GDM1 (cell line): ENCODE measurements at regions not wholly inside any gene's neighbourhood (a gene's known extent, or its start where the extent isn't known, plus 50 kb on each side); places are given as distances from the start of the nearest gene placed in this dataset.
A peak's percentile ranks its signal among the peaks of the same experiment; 100 is the strongest.

Experiments
- DNase-seq: peaks from one replicate; lab custom pipeline; 2025; lab: John Stamatoyannopoulos, UW

DNA sequence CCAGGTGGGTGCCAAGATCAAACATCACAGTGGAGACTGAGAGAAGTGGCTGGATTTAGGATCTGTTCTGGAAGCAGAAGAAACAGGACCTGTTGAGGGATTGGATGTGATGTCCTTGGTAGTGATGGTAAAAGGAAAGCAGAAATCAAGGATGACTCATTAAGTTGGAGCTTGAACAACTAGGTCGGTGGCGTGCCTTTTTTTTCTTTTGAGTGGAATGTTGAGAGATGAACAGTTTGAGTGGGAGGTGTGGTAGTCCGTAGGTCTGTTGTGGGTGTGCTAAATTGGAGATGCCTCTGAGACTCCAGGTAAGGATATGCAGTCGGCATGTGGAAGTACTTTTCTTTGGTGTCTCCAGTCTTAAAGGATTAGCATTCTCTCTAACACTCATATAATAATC, 92.1 kb upstream of the IL12B start:
- DNase-seq: no peak

GRCh38 chr5:159422910-159423309, 92.6 kb upstream of the IL12B start:
- no peak for DNase-seq

DNA sequence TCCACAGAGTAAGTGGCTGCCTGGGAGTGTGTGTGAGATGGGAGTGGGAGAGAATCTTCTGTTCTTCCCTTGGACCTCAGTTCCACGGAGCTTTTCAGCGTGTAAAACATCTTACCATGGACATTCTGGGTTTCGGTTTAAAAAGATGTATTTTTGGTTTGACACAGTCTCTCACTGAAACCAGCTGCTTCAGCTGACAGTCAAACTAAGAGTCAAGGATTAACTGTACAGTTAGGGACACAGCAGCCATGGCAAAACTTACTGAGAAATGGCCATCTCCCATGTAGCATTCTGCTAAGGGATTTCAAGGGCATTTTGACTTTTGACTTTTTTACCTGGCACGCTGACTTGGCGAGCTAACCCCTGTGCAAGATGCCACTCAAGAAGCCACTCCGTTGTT, 93.8 kb upstream of the IL12B start:
- DNase-seq: no peak

- no peak for DNase-seq
These were observed 96.4 kb upstream of the IL12B start for GRCh38 chr5:159426694-159427093.

DNA sequence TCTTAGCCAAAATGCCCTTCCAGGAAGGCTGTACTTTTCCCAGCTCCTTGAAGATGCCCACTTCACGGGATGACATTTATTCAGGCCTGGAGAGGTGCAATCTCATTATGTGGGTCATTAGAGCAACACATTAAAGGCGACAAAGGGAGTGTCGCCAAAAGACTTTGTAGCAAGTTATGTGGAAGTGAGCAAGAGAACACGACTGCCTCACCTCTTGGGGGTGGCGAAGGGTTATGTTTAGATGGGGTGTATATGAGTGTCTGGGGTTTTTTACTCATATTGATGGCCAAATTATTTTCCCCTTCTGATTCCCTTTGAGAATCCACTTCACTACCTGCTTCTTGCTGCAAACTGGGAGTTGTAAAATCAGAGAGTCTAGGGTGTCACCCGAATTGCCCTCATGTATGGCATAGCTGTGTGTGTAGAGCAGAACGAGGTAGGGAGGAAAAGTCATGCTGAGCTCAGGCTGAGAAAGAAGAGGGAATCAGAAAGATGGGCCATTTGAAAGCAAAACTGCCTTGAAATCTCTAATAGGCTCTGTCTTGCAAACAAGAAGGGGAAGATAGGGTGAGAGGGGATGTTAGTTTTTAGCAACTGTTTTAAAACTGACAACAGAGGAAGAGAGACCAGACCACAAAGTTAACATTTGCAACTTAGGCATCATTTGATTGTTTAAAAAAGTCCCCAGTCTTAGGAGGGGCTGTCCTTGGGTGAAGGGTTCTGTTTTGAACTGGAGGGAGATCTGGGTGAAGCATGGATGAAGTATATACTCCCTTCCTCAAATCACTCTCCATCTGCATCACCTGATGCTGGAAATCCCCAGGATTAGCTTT, 97.1 kb upstream of the IL12B start:
- no peak for DNase-seq

- no peak for DNase-seq
These were observed 100.2 kb upstream of the IL12B start for GRCh38 chr5:159430361-159431012.

- DNase-seq: no peak
These were observed 105.6 kb upstream of the IL12B start for GRCh38 chr5:159435855-159436254.

GRCh38 chr5:159438092-159438491, 107.8 kb upstream of the IL12B start:
- DNase-seq: no peak

DNA sequence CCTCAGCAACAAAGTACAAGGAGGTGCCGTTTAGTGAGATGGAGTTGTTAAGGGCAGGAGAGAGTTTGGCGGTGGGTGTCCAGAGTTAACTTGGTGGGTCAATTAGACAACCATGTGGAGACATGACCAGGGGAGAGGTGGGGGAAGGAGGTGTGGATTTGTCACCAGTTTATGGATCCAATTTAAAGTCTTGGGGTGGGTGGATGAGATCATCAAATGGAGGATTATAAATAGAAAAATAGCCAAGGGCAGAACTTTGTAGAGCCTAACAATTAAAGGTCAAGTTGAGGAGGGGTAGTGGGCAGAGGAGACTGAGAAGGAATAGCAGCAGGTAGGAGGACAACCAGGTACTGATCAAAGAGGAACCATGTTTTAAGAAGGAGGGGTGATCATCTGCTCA, 108.7 kb upstream of the IL12B start:
- DNase-seq: no peak

GRCh38 chr5:159440235-159440634, 109.9 kb upstream of the IL12B start:
- DNase-seq: no peak

DNA sequence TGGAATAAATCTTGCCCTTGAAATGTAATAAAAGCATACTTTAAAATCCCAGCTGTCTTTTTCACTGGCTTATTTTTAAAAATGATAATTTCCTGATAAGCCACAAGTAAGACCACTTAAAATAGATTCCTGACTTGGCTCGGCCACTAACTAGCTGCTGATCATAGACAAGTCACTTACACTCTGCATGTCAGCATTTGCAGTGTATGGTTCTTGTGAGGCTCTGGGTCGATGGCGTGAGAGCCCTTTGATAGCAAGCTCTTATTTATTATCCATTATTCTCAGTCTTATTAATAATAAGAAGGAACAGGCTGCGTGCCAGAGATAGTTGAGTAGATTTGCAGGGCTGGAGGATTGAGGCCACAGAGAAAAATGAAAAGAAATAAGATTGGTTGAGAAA, 110.7 kb upstream of the IL12B start:
- DNase-seq: no peak

DNA sequence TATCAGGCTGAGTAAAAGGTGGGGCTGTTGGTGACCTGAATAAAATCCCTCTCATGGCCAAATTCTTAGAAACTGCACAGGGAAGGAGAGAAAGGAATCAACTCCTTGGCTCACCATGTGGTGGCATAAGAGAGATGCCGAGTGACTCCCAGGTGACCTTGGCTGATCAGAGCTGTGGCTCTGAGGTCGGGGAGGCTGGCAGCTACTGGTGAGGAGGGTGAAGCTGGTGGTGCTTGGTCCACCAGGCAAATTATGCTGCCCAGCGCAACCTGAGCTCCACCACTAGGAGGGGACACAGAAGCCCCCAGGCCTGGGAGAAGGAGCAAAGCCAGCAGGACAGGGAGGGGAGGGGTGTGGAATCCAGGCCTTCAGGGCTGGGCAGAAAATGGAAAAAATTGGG, 111.2 kb upstream of the IL12B start:
- no peak for DNase-seq

GRCh38 chr5:159442206-159442850, 112.0 kb upstream of the IL12B start:
- DNase-seq: no peak

- DNase-seq: no peak
These were observed 114.3 kb upstream of the IL12B start for GRCh38 chr5:159444441-159445082.

DNA sequence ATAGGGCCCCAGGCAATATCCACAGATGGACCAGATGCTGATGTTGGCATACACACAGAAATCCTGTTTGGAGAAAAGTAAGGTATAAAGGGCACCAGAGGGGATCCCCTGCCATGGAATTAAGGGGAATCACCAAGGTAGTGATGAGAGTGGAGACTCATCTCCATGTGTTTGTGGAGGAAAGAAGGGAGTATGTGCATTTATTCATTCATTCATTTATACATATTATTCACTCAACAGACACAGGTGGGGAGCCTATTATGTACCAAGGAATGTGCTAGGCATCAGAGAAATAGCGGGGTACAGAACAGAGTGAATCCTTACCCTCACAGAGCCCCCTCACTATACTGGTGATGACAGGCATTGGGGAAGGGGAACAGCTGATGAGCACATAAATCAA, 116.8 kb upstream of the IL12B start:
- no peak for DNase-seq

DNA sequence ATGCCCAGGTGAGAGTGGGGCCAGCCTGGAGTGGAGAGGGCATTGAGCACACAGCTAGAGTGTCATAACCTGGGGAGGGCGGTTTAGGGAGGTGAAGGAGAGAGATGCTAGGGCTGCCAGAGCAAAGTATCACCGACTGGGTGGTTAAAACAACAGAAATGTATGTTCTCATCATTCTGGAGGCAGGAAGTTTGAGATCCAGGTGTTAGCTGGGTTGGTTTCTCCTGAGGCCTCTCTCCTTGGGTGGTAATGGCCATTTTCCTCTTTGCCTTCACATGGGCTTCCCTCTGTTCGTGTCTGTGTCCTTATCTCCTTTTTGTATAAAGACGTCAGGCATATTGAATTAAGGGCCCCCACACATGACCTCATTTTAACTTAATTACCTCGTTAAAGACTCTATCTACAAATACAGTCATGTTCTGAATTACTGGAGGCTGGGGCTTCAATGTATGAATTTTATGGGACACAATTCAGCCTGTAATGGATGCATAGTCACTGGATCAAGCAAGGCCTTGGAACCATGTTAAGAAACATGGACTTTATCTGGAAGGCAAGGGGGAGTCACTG, 118.6 kb upstream of the IL12B start:
- DNase-seq: no peak

DNA sequence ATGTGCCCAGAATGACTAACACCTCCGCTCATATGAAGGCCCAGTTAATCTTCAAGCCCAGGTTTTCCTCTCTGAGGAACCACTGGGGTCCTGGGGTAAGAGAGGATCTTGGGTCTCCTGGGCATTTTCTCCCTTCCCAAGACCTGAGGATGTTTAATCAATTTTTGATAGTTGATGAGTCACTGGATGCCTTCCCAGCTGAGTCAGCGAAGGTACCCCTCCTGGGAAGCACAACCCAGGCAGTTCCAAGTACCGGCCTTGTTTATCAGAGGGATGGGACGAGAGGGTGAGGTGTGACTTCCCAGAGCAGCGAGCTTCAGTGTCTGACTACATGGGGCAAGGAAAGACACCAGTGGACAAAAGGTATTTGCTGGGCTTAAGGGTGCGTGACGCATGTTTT, 119.6 kb upstream of the IL12B start:
- no peak for DNase-seq

DNA sequence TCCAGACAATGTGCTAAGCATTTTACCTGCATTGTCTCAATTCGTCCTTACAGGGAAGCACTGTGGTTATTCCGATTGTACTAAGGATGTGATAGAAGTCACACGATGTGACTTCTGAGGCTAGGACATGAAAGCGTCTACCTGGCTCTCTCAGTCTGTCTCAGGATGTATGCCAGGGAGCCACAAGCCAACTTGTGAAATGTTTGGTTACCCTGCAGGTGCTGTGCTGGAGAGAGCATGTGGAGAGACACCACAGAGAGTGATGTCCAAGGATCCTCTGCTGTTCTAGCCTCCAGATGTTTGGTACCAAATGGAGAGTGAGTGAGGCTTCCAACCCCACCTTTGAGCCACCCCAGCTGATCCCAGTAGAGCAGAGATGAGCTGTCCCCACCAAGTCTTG, 120.1 kb upstream of the IL12B start:
- DNase-seq: no peak

DNA sequence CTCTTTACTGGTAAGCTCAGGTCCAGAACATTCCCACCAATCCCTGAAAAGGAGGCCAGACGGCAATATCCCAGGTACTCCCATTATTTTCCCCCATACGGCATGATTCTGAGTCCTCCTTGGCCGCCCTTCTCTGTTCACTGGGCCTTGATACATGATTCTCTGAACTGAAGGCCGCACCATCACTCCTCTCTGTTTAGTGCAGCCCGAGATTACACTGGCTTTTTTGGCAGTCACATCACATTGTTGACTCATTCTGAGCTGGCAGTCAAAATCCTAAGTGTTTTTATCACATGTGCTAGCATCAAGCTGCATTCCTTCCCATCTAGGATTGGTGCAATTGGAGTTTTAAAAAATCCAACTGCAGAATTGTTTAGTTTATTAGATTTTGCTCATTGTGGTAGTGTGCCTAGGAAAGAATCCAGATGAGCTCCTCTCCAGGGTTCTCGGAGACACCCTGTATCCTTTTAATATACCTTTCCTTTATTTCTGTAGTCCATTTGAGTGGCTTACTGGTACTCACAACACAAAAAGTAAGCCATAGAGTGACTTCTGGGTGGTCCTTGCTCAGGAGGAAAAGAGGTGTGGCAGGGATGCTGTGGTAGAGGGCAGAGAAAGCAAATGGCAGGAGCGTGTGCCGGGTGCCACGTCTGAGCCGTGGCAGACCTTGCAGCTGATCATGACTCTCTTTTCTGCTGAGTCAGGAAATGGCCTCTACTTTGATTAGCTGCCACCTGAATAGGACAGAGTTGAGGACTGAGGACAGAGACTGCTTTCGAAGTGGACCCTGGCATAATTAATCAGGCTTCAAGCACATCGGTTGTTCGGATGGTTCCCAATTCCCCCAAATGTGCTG, 121.1 kb upstream of the IL12B start:
- DNase-seq: no peak

DNA sequence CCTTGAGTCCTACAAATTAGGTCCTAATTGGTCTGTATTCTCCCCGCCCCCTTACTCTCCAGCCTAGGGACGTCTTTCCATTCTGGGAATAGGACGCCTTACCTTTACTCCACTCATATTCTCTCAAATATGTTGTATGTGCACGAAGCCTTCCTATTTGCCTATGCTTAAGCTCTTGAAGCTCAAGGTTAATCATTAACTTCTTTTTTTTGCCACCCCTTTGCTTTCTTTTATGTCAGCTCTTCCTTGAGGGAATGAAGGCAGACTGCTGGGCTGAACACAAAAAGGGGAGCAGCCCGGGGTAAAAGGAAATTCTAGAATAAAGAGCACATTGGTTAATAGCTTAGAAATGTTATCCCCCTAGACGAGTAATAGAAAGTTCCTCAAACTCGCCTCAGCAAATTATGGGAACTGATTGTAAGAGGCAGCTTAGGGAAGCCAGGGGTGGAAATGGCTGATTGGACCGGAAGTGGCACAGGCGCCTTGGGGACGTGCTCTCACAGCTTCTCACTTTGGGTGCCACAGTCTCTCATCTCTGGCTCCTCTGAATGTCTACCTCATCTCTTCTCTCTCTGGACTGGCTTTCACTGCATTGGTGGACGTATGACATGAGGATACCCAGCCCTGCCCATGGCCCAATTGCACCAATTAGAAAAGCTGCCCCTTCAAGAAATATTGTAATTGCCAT, 122.3 kb upstream of the IL12B start:
- peak; percentile 18 for DNase-seq

DNA sequence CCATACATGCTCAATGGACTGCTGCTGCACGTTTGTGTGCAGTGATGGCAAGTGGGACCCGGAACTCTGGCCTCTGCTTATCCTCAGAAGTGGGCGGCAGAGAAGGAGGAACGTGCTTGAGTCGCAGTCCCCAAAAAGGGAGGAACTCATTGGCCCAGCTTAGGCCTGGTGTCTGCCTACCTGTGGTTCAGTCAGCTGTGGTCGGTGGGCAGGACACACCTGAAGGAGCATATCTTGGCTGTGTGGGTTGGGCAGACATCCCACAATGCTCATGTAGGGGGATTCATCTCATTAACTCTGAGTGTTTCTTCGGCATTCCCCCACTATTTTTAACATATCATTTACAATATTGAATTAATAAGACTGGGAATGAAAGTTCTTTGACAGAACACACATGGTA, 122.9 kb upstream of the IL12B start:
- DNase-seq: no peak
